IMR-90 (cell line): ENCODE measurements at regions not wholly inside any gene's neighbourhood (a gene's known extent, or its start where the extent isn't known, plus 50 kb on each side); places are given as distances from the start of the nearest gene placed in this dataset.

Experiments used
- ATAC-seq: fragments of 200-7000 bp; cut with Tn5 transposase; 2 replicates; pipeline ENCODE4 v1.9.1; 2020; ENCODE audit warnings: low read depth, mild to moderate bottlenecking, moderate library complexity
- BruUV-seq: library from RNA; stranded (reverse); fragments of 400-500 nt; replicated peaks from 2 replicates; lab custom pipeline; 2021; lab: Mats Ljungman, UMichigan
- CTCF ChIA-PET: fragments of 300-600 bp; formaldehyde crosslinking; extraction: SDS; loops from one replicate; lab custom pipeline; 2021; ENCODE audit warnings: antibody characterized with exemption; lab: Yijun Ruan, JAX
- POLR2A ChIA-PET: fragments of 300-600 bp; sonication (Branson Sonifier 250); formaldehyde crosslinking; loops from one replicate; lab custom pipeline; 2022; ENCODE audit warnings: antibody characterized with exemption; ENCODE audit not compliant: unreplicated experiment; lab: Charles Lee
- DNase-seq: peaks from one replicate; pipeline ENCODE4 v3.0.0; 2013
- H2AFZ ChIP-seq: replicated peaks from 2 replicates; pipeline ENCODE3; 2013; ENCODE audit warnings: low read length, mild to moderate bottlenecking; ENCODE audit not compliant: poor library complexity
- H2AK5ac ChIP-seq: 2 replicates; pipeline ENCODE4 v1.6.1; 2013; ENCODE audit warnings: low read depth, low read length, inconsistent platforms
- H2AK9ac ChIP-seq: replicated peaks from 2 replicates; pipeline ENCODE3; 2013; ENCODE audit warnings: mild to moderate bottlenecking, low read depth, low read length, moderate library complexity; ENCODE audit not compliant: poor library complexity
- H2BK120ac ChIP-seq: 2 replicates; pipeline ENCODE4 v1.6.1; 2013; ENCODE audit warnings: low read depth, low read length, inconsistent platforms
- H2BK15ac ChIP-seq: 3 replicates; pipeline ENCODE4 v1.6.1; 2013; ENCODE audit warnings: low read depth, low read length, inconsistent platforms
- H2BK20ac ChIP-seq: 2 replicates; pipeline ENCODE4 v1.6.1; 2013; ENCODE audit warnings: low read depth, mild to moderate bottlenecking, inconsistent platforms, low read length, moderate library complexity
- H2BK5ac ChIP-seq: 2 replicates; pipeline ENCODE4 v1.6.1; 2013; ENCODE audit warnings: mild to moderate bottlenecking, low read depth, low read length, inconsistent platforms; ENCODE audit not compliant: poor library complexity, severe bottlenecking
- H3K14ac ChIP-seq: replicated peaks from 2 replicates; pipeline ENCODE4 v1.6.1; 2013; ENCODE audit warnings: low read depth, low read length, inconsistent platforms
- H3K18ac ChIP-seq: 2 replicates; pipeline ENCODE4 v1.6.1; 2013; ENCODE audit warnings: low read depth, low read length, control low read depth
- H3K23ac ChIP-seq: 2 replicates; pipeline ENCODE4 v1.6.1; 2013; ENCODE audit warnings: low read depth, low read length, inconsistent platforms
- H3K27ac ChIP-seq: 2 replicates; pipeline ENCODE4 v1.5.1; 2013; ENCODE audit warnings: mild to moderate bottlenecking, control low read depth, low read length; ENCODE audit not compliant: insufficient read depth
- H3K27me3 ChIP-seq: 2 replicates; pipeline ENCODE4 v1.6.1; 2013; ENCODE audit warnings: low read length; ENCODE audit not compliant: control insufficient read depth, insufficient read depth
- H3K36me3 ChIP-seq: 2 replicates; pipeline ENCODE4 v1.6.1; 2013; ENCODE audit warnings: low read length, mixed read lengths; ENCODE audit not compliant: control insufficient read depth, insufficient read depth
- H3K4ac ChIP-seq: 2 replicates; pipeline ENCODE4 v1.6.1; 2013; ENCODE audit warnings: low read depth, low read length, inconsistent platforms
- H3K4me1 ChIP-seq: 2 replicates; pipeline ENCODE4 v1.6.1; 2013; ENCODE audit warnings: low read length, mixed read lengths; ENCODE audit not compliant: control insufficient read depth, insufficient read depth
- H3K4me2 ChIP-seq: 2 replicates; pipeline ENCODE4 v1.6.1; 2013; ENCODE audit warnings: low read depth, mild to moderate bottlenecking, control low read depth, low read length, moderate library complexity
- H3K4me3 ChIP-seq: 2 replicates; pipeline ENCODE4 v1.5.1; 2013; ENCODE audit warnings: low read depth, mild to moderate bottlenecking, control low read depth, low read length, moderate library complexity; ENCODE audit not compliant: insufficient read depth
- H3K56ac ChIP-seq: 2 replicates; pipeline ENCODE4 v1.6.1; 2013; ENCODE audit warnings: low read length, inconsistent platforms; ENCODE audit not compliant: insufficient read depth; ENCODE audit errors: extremely low read depth
- H3K79me1 ChIP-seq, 2 experiments: 2 replicates each; pipeline ENCODE4 v1.6.1; 2013; ENCODE audit warnings: low read length in 2 of 2, inconsistent platforms in 1 of 2, low read depth in 1 of 2
- H3K9ac ChIP-seq: 2 replicates; pipeline ENCODE4 v1.6.1; 2013; ENCODE audit warnings: low read depth, low read length, control low read depth
- H3K9me1 ChIP-seq: 2 replicates; pipeline ENCODE4 v1.6.1; 2013; ENCODE audit warnings: low read length, inconsistent platforms; ENCODE audit not compliant: insufficient read depth
- H3K9me3 ChIP-seq: 2 replicates; pipeline ENCODE4 v1.6.1; 2013; ENCODE audit warnings: low read length; ENCODE audit not compliant: control insufficient read depth, insufficient read depth
- H4K20me1 ChIP-seq: 2 replicates; pipeline ENCODE4 v1.6.1; 2013; ENCODE audit warnings: low read length, inconsistent platforms; ENCODE audit not compliant: insufficient read depth
- H4K5ac ChIP-seq: 2 replicates; pipeline ENCODE4 v1.6.1; 2013; ENCODE audit warnings: mild to moderate bottlenecking, low read depth, low read length, control low read depth
- H4K8ac ChIP-seq, 2 experiments: 2 replicates each; pipeline ENCODE4 v1.6.1; 2013; ENCODE audit warnings: low read depth in 2 of 2, low read length in 2 of 2, control low read depth in 1 of 2, inconsistent platforms in 1 of 2
- H4K91ac ChIP-seq: 2 replicates; pipeline ENCODE4 v1.6.1; 2013; ENCODE audit warnings: low read depth, low read length, inconsistent platforms; ENCODE audit not compliant: insufficient read depth
- BHLHE40 ChIP-seq: fragments of 150-350 bp; IDR thresholded peaks from 2 replicates; pipeline ENCODE4 v1.6.1; 2016; ENCODE audit warnings: mild to moderate bottlenecking, low read depth, low read length
- CEBPB ChIP-seq: IDR thresholded peaks from 2 replicates; pipeline ENCODE4 v1.6.1; 2012; ENCODE audit warnings: low read depth, low read length, improper control_type of control experiment
- MAZ ChIP-seq: IDR thresholded peaks from 2 replicates; pipeline ENCODE4 v1.6.1; 2012; ENCODE audit warnings: low read depth, mild to moderate bottlenecking, low read length, improper control_type of control experiment, moderate library complexity, borderline replicate concordance
- NFE2L2 ChIP-seq: fragments of 150-350 bp; IDR thresholded peaks from 2 replicates; pipeline ENCODE4 v1.6.1; 2016; ENCODE audit warnings: low read depth, mild to moderate bottlenecking, low read length
- RAD21 ChIP-seq: IDR thresholded peaks from 2 replicates; pipeline ENCODE4 v1.6.1; 2012; ENCODE audit warnings: low read length, improper control_type of control experiment
- dilution Hi-C: fragments of 300-500 bp; cut with HindIII; formaldehyde crosslinking; loops from one replicate; pipeline ENCODE4 v1.14.3; 2018; ENCODE audit warnings: low sequenced_read_pairs; ENCODE audit not compliant: unreplicated experiment
- in situ Hi-C: fragments of 300-500 bp; cut with MboI; formaldehyde crosslinking; loops from 3 replicates; pipeline ENCODE4 v1.14.3; 2019; ENCODE audit warnings: low sequenced_read_pairs, inconsistent platforms, mixed read lengths
- intact Hi-C: fragments of 100-400 bp; cut with micrococcal nuclease; formaldehyde crosslinking; loops from 2 replicates; pipeline ENCODE4 v1.10.0; 2022

- Histone ChIP-seq H2BK120ac (no peak overlapping the region), H2BK15ac (no peak overlapping the region), H3K9me3 (no peaks in the 10 kb centered on the region), H3K14ac (no peak overlapping the region), H3K4me3 (no peak overlapping the region), H3K36me3 (no peaks in the 10 kb centered on the region; the same call in 1 of the 2 replicates), H2AK9ac (no peak overlapping the region), H2AK5ac (no peak overlapping the region), H2BK20ac (no peak overlapping the region), H2AFZ (no peak overlapping the region), H4K91ac (no peak overlapping the region), H3K4me1 (peaks cover 2% of the 10 kb centered on the region; the same call in 1 of the 2 replicates), H3K9me1 (no peaks in the 10 kb centered on the region), H3K9ac (no peak overlapping the region), H3K27me3 (no peaks in the 10 kb centered on the region), H3K79me1 (no peaks in the 10 kb centered on the region), H4K20me1 (no peaks in the 10 kb centered on the region), H3K27ac (no peak overlapping the region), H3K4me2 (no peak overlapping the region), H3K56ac (no peak overlapping the region), H3K23ac (no peak overlapping the region), H2BK5ac (no peak overlapping the region), H3K4ac (no peak overlapping the region), H4K5ac (no peak overlapping the region), H4K8ac (no peak overlapping the region), H3K18ac (peak overlapping the region; percentile 58; the same call in 1 of the 2 replicates)
- no peak for ATAC-seq
- ChIA-PET CTCF (no interaction called here), POLR2A (no interaction called here)
- intact Hi-C loops (no loop called here), dilution Hi-C loops (no loop called here), in situ Hi-C loops (no loop called here)
- BruUV-seq = no TSS peak
- peak; percentile 54 for DNase-seq
- no peak for TF ChIP-seq MAZ
- no peak for TF ChIP-seq CEBPB
- no peak for TF ChIP-seq NFE2L2
- no peak for TF ChIP-seq BHLHE40
- no peak for TF ChIP-seq RAD21
Observed at GRCh38 chr4:141391293-141391692, 170.6 kb downstream of the ZNF330 start.
